Spleen (tissue), 7 donors: ENCODE measurements at regions not wholly inside any gene's neighbourhood (a gene's known extent, or its start where the extent isn't known, plus 50 kb on each side); places are given as distances from the start of the nearest gene placed in this dataset.

Experiments
- CTCF ChIP-seq, 11 experiments: fragments of 200-600 bp in 7 of 11; fragments of 450-650 bp in 4 of 11; sonication (generic) in 4 of 11; IDR thresholded peaks in 8 of 11; conservative IDR thresholded peaks in 3 of 11; 1 replicate in 7 of 11; 2 replicates in 4 of 11; pipeline versions ENCODE4 v1.4.0 to v1.8.0; 2016 to 2021; ENCODE audit warnings: antibody characterized with exemption in 11 of 11, inconsistent platforms in 4 of 11, mild to moderate bottlenecking in 1 of 11
- POLR2A ChIP-seq, 3 donors: fragments of 450-650 bp; IDR thresholded peaks; one replicate each; pipeline ENCODE4 v1.5.1; 2017; ENCODE audit warnings: antibody characterized with exemption in 3 of 3, mild to moderate bottlenecking in 1 of 3
- POLR2AphosphoS5 ChIP-seq, 3 donors: sonication (generic); formaldehyde crosslinking; IDR thresholded peaks; one replicate each; pipeline ENCODE4 v1.5.1; 2017; ENCODE audit warnings: antibody characterized with exemption in 3 of 3
- donor health status: DM: no; HTN: no; CAD: no; lungs with moderate emphysema.
- donor health status: DM: no; HTN: no; CAD: no.
- donor health status: DM: no; HTN: no; CAD: no.

DNA sequence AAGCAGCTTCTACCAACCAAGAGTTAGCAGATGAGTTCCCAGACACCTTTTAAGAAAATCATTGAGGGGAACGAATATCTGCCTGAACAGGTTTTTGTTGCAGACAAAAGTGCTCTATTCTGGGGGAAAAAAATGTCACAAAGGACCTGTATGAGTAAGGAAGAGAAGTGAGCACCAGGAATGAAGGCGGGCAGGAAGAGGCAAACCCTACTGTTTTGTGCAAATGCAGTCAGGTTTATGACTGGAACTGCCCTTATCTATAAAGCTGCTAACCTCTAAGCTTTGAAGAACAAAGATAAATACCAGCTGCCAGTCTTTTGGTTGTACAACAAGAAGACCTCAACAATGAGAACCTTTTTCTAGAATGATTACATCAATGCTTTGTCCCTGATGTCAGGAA, 292.4 kb upstream of the SP4 start:
- TF ChIP-seq POLR2AphosphoS5 (IDR thresholded peaks at IDR 0.05) (no peak), CTCF (IDR thresholded peaks at IDR 0.05 in 8 of 11, conservative IDR thresholded peaks at IDR 0.05 in 3 of 11) (no peak), POLR2A (IDR thresholded peaks at IDR 0.05) (no peak)
